Sigmoid colon (tissue), 4 donors: ENCODE measurements at regions not wholly inside any gene's neighbourhood (a gene's known extent, or its start where the extent isn't known, plus 50 kb on each side); places are given as distances from the start of the nearest gene placed in this dataset.
"Not testable (repeated sequence)": the region's sequence is repeated elsewhere in the genome, so short reads cannot be mapped to it uniquely, and the experiment has no call there.

Experiments
- CTCF ChIP-seq, 4 experiments: fragments of 450-650 bp in 3 of 4; fragments of 200-600 bp in 1 of 4; IDR thresholded peaks; one replicate each; pipeline ENCODE4 v1.5.1; 2016 to 2019; ENCODE audit warnings: antibody characterized with exemption in 4 of 4, mild to moderate bottlenecking in 3 of 4, moderate library complexity in 2 of 4
- POLR2A ChIP-seq, 2 donors: fragments of 450-650 bp; IDR thresholded peaks; one replicate each; pipeline ENCODE4 v1.6.1; 2016; ENCODE audit warnings: antibody characterized with exemption in 2 of 2, mild to moderate bottlenecking in 2 of 2, moderate library complexity in 2 of 2
- POLR2AphosphoS5 ChIP-seq, 4 donors: sonication (generic); formaldehyde crosslinking; IDR thresholded peaks; one replicate each; pipeline ENCODE4 v1.6.1; 2017; ENCODE audit warnings: antibody characterized with exemption in 4 of 4

DNA sequence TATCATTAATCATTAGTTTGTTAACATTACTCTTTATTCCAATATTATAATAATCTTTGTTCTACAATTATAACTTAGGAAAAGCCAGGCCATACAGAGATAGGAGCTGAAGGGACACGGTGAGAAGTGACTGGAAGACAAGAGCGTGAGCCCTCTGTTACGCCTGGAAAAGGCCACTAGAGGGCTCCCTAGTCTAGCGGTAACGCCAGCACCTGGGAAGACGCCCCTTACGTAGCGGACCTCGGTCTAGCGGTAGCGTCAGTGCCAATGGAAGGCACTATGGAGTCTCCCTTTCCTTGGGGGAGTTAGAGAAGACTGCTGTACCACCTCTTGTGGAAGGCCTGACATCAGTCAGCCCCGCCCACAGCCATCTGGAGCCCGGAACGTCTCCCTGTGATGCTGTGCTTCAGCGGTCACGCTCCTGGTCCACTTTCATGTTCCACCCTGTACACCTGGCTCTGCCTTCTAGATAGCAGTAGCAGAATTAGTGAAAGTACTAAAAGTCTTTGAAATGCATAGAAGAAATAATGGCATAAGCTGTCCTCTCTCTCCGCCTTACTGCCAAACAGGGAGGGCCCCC lies 55.6 kb upstream of the MTLN start:
- TF ChIP-seq CTCF, POLR2A, POLR2AphosphoS5 (IDR thresholded peaks at IDR 0.05): not testable (repeated sequence)
